ENCODE measurements at regions not wholly inside any gene's neighbourhood (a gene's known extent, or its start where the extent isn't known, plus 50 kb on each side); places are given as distances from the start of the nearest gene placed in this dataset.
"Not testable (repeated sequence)": the region's sequence is repeated elsewhere in the genome, so short reads cannot be mapped to it uniquely, and the experiment has no call there.

- DNase-seq, result no peak
These were observed 171.1 kb downstream of the TOMM20 start for GRCh38 chr1:234957330-234958065.

GRCh38 chr1:234956821-234957329, 171.8 kb downstream of the TOMM20 start:
- no peak for DNase-seq

- DNase-seq, result peak; percentile 71
These were observed 173.4 kb downstream of the TOMM20 start for GRCh38 chr1:234955107-234955731.

- no peak for DNase-seq
These were observed 174.0 kb downstream of the TOMM20 start for GRCh38 chr1:234954613-234955012.

GRCh38 chr1:234953655-234954405, 174.8 kb downstream of the TOMM20 start:
- DNase-seq, result no peak

- DNase-seq, result no peak
These were observed 178.0 kb downstream of the TOMM20 start for GRCh38 chr1:234950598-234950997.

- not testable (repeated sequence) for DNase-seq
These were observed 179.1 kb downstream of the TOMM20 start for GRCh38 chr1:234949528-234949927.

GRCh38 chr1:234944439-234945344, 183.9 kb downstream of the TOMM20 start:
- DNase-seq, result no peak

GRCh38 chr1:234943836-234944402, 184.7 kb downstream of the TOMM20 start:
- no peak for DNase-seq

- DNase-seq, result no peak
These were observed 185.6 kb downstream of the TOMM20 start for GRCh38 chr1:234942879-234943506.

GRCh38 chr1:234942012-234942332, 186.7 kb downstream of the TOMM20 start:
- no peak for DNase-seq

- DNase-seq, result no peak
These were observed 187.2 kb downstream of the TOMM20 start for GRCh38 chr1:234941321-234942011.

- no peak for DNase-seq
These were observed 187.8 kb downstream of the TOMM20 start for GRCh38 chr1:234940841-234941240.

- DNase-seq, result no peak
These were observed 189.7 kb downstream of the TOMM20 start for GRCh38 chr1:234938924-234939323.

GRCh38 chr1:234938135-234938534, 190.5 kb downstream of the TOMM20 start:
- no peak for DNase-seq

GRCh38 chr1:234936612-234937389, 191.8 kb downstream of the TOMM20 start:
- no peak for DNase-seq

GRCh38 chr1:234934611-234935033, 194.0 kb downstream of the TOMM20 start:
- DNase-seq, result no peak

GRCh38 chr1:234933475-234933874, 195.2 kb downstream of the TOMM20 start:
- no peak for DNase-seq

GRCh38 chr1:234932511-234933430, 195.9 kb downstream of the TOMM20 start:
- no peak for DNase-seq

All from hindlimb muscle (tissue), 1 donor.